ENCODE measurements at regions not wholly inside any gene's neighbourhood (a gene's known extent, or its start where the extent isn't known, plus 50 kb on each side); places are given as distances from the start of the nearest gene placed in this dataset.

DNA sequence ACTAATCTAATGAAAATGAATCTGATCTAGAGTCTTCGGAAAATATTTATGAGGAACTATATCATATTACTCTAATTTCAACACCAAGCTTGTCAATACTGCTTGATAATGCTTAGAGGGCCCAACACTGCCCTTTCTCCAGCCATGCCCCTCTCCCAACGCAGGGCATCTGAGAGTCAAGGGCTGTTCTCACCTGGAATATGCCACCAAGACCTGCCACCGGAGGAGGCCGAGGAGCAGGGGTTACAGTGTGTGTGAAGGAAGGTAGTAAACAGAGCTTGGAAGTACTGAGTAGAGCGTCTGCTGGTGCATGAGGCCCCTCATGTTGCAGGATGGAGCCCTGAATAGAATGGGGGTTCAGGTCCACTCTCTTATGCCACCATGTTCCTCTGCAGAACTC is 301.3 kb upstream of the MPDZ start:
- H3K4me1 Mint-ChIP-seq = no peaks in the 10 kb centered on the region
- Histone ChIP-seq H3K4me1 (ENCODE audit: control insufficient read depth, insufficient read depth, low read length) (no peaks in the 10 kb centered on the region), H3K9me3 (ENCODE audit: control insufficient read depth, insufficient read depth, low read length) (no peaks in the 10 kb centered on the region), H3K4me3 (ENCODE audit: low read length) (no peak overlapping the region), H3K36me3 (ENCODE audit: control insufficient read depth, insufficient read depth, low read length) (no peaks in the 10 kb centered on the region), H3K27me3 (ENCODE audit: control insufficient read depth, insufficient read depth, low read length) (no peaks in the 10 kb centered on the region), H3K27ac (ENCODE audit: low read length) (no peak overlapping the region)
- H3K9me3 Mint-ChIP-seq = peaks cover 4 to 21% of the 10 kb centered on the region in 2 donors
- 88% methylated on average over 5 of the region's 5 CpGs for WGBS (ENCODE audit: insufficient coverage)
- no peak overlapping the region for H3K27ac Mint-ChIP-seq
- intact Hi-C loops (cut with micrococcal nuclease) = no loop called here
- no peaks in the 10 kb centered on the region for H3K36me3 Mint-ChIP-seq
- TF ChIP-seq, protein P1, sequence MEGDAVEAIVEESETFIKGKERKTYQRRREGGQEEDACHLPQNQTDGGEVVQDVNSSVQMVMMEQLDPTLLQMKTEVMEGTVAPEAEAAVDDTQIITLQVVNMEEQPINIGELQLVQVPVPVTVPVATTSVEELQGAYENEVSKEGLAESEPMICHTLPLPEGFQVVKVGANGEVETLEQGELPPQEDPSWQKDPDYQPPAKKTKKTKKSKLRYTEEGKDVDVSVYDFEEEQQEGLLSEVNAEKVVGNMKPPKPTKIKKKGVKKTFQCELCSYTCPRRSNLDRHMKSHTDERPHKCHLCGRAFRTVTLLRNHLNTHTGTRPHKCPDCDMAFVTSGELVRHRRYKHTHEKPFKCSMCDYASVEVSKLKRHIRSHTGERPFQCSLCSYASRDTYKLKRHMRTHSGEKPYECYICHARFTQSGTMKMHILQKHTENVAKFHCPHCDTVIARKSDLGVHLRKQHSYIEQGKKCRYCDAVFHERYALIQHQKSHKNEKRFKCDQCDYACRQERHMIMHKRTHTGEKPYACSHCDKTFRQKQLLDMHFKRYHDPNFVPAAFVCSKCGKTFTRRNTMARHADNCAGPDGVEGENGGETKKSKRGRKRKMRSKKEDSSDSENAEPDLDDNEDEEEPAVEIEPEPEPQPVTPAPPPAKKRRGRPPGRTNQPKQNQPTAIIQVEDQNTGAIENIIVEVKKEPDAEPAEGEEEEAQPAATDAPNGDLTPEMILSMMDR (IDR thresholded peaks at IDR 0.05) = no peak
- ATAC-seq (no peak), DNase-seq (no peak)
- H3K4me3 Mint-ChIP-seq = no peak overlapping the region
- H3K27me3 Mint-ChIP-seq (ENCODE audit: low read depth in 2 of 2) = no peaks in the 10 kb centered on the region

DNA sequence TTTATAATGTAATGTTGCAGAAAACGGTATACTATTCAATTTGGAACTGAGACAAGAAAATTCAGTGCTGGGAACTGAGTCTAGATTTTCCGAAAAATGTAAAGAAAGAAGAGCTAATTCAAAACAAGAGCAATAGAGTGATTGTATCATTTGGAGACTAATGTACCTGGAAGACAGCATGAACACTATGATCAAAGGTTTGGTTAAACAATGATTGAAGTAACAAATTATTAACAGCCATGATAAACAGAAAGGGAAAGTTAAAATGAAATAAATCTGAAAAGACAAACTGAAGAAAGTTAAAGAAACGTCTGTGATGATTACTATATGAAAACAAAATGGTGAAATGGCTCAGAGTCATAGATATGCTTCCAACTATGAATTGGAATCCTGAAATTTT is 300.6 kb upstream of the MPDZ start:
- Histone ChIP-seq H3K36me3 (ENCODE audit: control insufficient read depth, insufficient read depth, low read length) (no peaks in the 10 kb centered on the region), H3K9me3 (ENCODE audit: control insufficient read depth, insufficient read depth, low read length) (no peaks in the 10 kb centered on the region), H3K27ac (ENCODE audit: low read length) (no peak overlapping the region), H3K4me1 (ENCODE audit: control insufficient read depth, insufficient read depth, low read length) (no peaks in the 10 kb centered on the region), H3K27me3 (ENCODE audit: control insufficient read depth, insufficient read depth, low read length) (no peaks in the 10 kb centered on the region), H3K4me3 (ENCODE audit: low read length) (no peak overlapping the region)
- WGBS (ENCODE audit: insufficient coverage) = 72% methylated on average over 3 of the region's 3 CpGs
- Mint-ChIP-seq H3K27ac (no peak overlapping the region), H3K4me3 (no peak overlapping the region), H3K36me3 (no peaks in the 10 kb centered on the region), H3K4me1 (no peaks in the 10 kb centered on the region), H3K9me3 (peaks cover 4 to 23% of the 10 kb centered on the region in 2 donors), H3K27me3 (ENCODE audit: low read depth in 2 of 2) (no peaks in the 10 kb centered on the region)
- DNase-seq (no peak), ATAC-seq (no peak)
- TF ChIP-seq, protein P1 (IDR thresholded peaks at IDR 0.05) = no peak
- intact Hi-C loops (cut with micrococcal nuclease) = no loop called here

DNA sequence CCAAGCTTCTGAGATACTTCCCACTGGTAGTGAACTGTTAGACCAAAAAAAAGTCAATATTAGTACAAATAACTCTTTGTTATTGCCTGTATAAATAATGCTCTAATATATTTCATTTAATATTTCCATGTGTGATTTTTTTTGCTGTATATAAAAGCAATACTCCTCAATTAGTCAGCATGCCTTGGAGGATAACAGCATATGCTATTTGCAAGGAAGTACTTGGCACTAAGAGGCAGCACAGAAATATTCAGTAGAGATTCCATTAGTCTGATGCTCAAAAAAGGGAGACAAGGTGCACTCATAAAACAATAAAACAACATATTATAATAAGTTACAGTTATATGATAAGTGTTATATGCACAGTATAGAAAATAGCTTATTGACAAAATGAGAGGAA is 296.6 kb upstream of the MPDZ start:
- TF ChIP-seq, protein P1 (IDR thresholded peaks at IDR 0.05) = no peak
- intact Hi-C loops (cut with micrococcal nuclease) = no loop called here

DNA sequence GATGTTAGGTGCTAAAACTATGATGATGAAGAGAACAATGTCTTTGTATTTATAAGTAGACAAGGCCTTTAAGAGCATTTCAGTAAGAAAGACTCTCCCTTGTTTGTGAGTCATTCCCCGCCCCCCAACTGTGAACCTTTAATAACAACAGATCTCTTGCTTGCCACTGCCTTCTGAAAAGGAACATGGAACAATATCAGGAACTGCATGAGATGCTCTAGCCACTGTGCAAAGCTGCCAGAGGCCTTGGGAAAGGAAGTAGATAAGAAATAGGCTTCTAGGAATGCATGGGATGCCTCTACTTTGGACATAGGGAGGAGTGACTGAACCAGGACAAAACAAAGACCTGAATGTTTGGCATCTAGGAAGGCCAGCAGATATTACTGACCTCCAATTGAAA is 296.1 kb upstream of the MPDZ start:
- Histone ChIP-seq H3K9me3 (ENCODE audit: control insufficient read depth, insufficient read depth, low read length) (no peaks in the 10 kb centered on the region), H3K27me3 (ENCODE audit: control insufficient read depth, insufficient read depth, low read length) (no peaks in the 10 kb centered on the region), H3K4me3 (ENCODE audit: low read length) (no peak overlapping the region), H3K4me1 (ENCODE audit: control insufficient read depth, insufficient read depth, low read length) (no peaks in the 10 kb centered on the region), H3K36me3 (ENCODE audit: control insufficient read depth, insufficient read depth, low read length) (no peaks in the 10 kb centered on the region), H3K27ac (ENCODE audit: low read length) (no peak overlapping the region)
- intact Hi-C loops (cut with micrococcal nuclease) = no loop called here
- H3K27ac Mint-ChIP-seq = no peak overlapping the region
- no peak overlapping the region for H3K4me3 Mint-ChIP-seq
- DNase-seq (no peak), ATAC-seq (no peak)
- H3K9me3 Mint-ChIP-seq = peaks cover 3 to 9% of the 10 kb centered on the region in 2 donors
- H3K27me3 Mint-ChIP-seq (ENCODE audit: low read depth in 2 of 2) = no peaks in the 10 kb centered on the region
- H3K36me3 Mint-ChIP-seq = no peaks in the 10 kb centered on the region
- 83% methylated on average over 1 of the region's 1 CpG for WGBS (ENCODE audit: insufficient coverage)
- TF ChIP-seq, protein P1 (IDR thresholded peaks at IDR 0.05) = no peak
- H3K4me1 Mint-ChIP-seq = no peaks in the 10 kb centered on the region

More for the DNA sequence above, 296.6 kb upstream of the MPDZ start:
- DNase-seq = no peak
- H3K27me3 Mint-ChIP-seq (ENCODE audit: low read depth in 2 of 2) = no peaks in the 10 kb centered on the region
- no peaks in the 10 kb centered on the region for H3K36me3 ChIP-seq (ENCODE audit: control insufficient read depth, insufficient read depth, low read length)
- no peak overlapping the region for H3K4me3 ChIP-seq (ENCODE audit: low read length)
- no peak overlapping the region for H3K4me3 Mint-ChIP-seq
- H3K9me3 Mint-ChIP-seq = peaks cover 3 to 9% of the 10 kb centered on the region in 2 donors
- H3K27me3 ChIP-seq (ENCODE audit: control insufficient read depth, insufficient read depth, low read length) = no peaks in the 10 kb centered on the region
- ATAC-seq = no peak
- H3K9me3 ChIP-seq (ENCODE audit: control insufficient read depth, insufficient read depth, low read length) = no peaks in the 10 kb centered on the region
- H3K27ac ChIP-seq (ENCODE audit: low read length) = no peak overlapping the region
- H3K36me3 Mint-ChIP-seq = no peaks in the 10 kb centered on the region
- no peak overlapping the region for H3K27ac Mint-ChIP-seq
- H3K4me1 Mint-ChIP-seq = no peaks in the 10 kb centered on the region
- no peaks in the 10 kb centered on the region for H3K4me1 ChIP-seq (ENCODE audit: control insufficient read depth, insufficient read depth, low read length)

Measured in natural killer cell (primary cell).